ENCODE measurements at regions not wholly inside any gene's neighbourhood (a gene's known extent, or its start where the extent isn't known, plus 50 kb on each side); places are given as distances from the start of the nearest gene placed in this dataset.

- DNase-seq (ENCODE audit: low read depth in 2 of 2) = no peak
These were observed 51.8 kb upstream of the PAX1 start for GRCh38 chr20:21653628-21654027.

DNA sequence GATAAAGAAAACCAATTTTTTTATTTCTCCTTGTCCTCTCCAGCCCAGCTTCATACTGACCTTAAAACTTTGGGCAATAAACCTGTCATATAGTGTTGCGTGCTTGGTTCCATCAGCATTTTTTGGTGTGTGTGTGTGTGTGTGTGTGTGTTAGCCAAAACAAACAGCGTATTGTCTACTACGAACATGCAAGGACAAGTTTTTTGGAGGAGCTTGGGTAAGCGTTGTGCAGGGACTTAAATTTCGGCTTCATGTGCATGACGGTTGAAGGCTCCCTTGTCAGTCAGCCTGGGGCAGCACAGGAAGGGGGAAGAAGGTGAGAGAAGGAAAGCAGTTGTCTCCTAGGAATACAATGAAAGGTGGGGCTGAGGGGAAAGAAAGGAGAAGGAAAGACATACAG lies 62.0 kb upstream of the PAX1 start:
- no peak for DNase-seq (ENCODE audit: low read depth in 2 of 2)

GRCh38 chr20:21640556-21640955 lies 64.9 kb upstream of the PAX1 start:
- no peak for DNase-seq (ENCODE audit: low read depth in 2 of 2)

DNA sequence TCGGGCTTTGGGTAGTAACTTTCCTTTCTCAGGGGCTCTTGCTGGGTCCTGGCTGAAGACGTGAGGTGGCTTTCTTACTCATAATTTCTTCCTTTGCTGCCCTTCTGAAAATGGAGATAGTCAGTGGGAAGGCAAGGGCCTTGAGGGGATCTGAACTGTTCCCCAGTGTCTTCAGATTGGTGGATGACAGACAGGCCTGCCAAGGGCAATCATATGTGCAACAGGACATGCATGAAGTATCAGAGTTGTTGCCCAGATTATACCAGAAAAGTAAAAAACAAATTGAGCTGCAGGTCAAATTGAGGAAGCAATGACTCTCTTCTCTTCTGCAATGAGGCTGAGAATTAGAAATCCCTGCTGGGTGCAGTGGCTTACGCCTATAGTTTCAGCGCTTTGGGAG lies 71.6 kb upstream of the PAX1 start:
- no peak for DNase-seq (ENCODE audit: low read depth in 2 of 2)

DNA sequence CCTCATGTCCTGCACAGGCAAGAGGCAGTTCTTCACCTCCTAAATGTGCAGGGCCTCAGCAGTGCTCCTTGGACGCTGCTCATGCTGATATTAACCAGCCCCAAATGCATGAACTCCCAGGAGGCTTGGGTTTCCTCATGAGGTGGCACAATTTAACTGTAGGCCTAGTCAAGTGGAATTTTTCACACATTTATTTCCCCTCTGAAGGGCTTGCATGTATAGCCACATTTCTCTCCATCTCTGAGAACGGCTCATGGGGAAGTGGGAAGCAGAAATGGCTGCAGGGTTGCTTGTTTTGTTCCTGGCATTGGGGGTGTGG lies 72.8 kb upstream of the PAX1 start:
- DNase-seq (ENCODE audit: low read depth in 2 of 2) = no peak

- no peak for DNase-seq (ENCODE audit: low read depth in 2 of 2)
These were observed 73.3 kb upstream of the PAX1 start for GRCh38 chr20:21632031-21632734.

GRCh38 chr20:21628800-21629199 lies 76.7 kb upstream of the PAX1 start:
- DNase-seq (ENCODE audit: low read depth in 2 of 2) = no peak

DNA sequence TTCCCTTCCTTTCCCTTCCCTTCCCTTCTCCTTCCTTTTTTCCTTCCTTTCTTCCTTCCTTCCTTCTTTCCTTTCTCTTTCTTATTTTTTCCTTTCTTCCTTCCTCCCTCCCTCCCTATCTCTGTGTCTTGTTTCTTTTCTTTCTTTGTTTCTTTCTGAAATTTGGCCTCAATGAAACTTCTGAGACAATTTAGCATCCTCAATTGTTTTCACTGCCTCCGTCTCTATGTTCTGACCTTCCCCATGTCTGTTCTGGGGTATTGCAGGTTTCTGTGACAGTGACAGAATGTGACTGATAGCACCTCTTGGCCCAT lies 81.7 kb upstream of the PAX1 start:
- DNase-seq (ENCODE audit: low read depth in 2 of 2) = no peak

GRCh38 chr20:21623074-21623780 lies 82.2 kb upstream of the PAX1 start:
- no peak for DNase-seq (ENCODE audit: low read depth in 2 of 2)

- no peak for DNase-seq (ENCODE audit: low read depth in 2 of 2)
These were observed 83.2 kb upstream of the PAX1 start for GRCh38 chr20:21622097-21622857.

DNA sequence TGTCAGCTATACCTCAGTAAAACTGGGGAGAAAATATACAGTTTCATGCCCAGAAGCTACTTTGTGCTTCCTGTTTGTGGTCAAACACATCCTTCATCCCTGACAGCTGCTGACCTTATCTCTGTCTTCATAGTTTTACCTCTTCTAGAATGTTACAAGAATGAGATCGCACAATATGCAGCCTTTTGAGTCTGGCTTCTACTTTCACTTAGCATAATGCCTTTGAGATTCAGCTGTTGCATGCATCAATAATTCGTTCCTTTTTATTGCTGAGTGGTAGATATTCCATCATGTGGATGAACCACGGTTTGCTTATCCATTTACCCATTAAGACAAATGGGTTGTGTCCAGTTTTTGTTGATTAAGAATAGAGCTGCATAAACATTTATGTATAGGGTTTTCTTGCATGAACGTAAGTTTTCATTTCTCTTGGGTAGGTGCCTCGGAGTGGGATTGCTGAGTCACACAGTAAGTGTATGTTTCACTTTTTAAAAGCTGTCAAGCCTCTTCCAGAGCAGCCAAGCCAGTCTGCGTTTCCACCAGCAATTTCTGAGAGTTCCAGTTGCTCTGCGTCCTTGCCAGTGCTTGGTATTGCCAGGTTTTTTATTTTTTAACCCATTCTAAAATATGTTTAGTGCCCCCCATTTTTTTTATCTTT lies 86.6 kb upstream of the PAX1 start:
- no peak for DNase-seq (ENCODE audit: low read depth in 2 of 2)

DNA sequence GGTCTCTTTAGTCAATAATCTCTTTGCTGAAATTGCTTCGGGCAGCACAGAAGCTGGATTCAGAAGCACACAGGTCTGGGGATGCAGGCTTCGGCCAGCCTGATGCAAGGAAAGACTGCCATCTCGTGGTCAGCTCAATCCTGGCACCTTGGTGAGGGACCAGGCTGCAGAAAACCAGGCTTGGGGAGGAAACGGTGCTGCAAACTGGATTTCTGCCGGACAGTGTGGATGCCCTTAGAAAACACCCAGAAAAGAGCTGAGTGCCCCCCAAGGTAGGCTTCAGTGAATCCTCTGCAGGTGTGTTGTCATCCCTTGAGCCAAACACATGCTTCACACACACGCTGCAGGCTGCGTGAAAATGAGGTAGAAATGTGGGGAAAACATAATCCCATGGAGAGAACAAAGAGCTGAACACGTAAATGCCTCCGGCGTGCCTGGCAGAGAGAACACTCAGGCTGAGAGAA lies 89.8 kb upstream of the PAX1 start:
- DNase-seq (ENCODE audit: low read depth in 2 of 2) = peak; percentile 46 to 49

DNA sequence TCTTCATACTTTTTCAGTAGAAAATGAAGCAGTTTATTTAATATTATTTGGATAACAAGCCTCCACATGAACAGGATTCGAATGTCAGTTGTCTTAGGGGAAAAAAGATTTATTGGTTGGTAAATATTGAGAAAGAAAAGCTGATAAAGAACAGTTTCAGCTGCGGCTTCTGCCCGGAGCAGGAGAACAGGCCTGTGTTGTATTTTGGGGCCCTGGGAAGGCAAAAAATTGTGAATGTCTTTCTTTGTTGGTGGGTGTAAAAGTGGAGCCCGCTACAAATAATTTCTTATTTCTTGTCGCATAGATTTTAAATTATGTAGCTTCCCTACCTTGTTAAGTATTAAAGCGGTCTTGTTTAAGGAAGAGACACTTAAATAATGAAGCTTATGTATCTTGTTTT lies 90.5 kb upstream of the PAX1 start:
- DNase-seq (ENCODE audit: low read depth in 2 of 2) = no peak

DNA sequence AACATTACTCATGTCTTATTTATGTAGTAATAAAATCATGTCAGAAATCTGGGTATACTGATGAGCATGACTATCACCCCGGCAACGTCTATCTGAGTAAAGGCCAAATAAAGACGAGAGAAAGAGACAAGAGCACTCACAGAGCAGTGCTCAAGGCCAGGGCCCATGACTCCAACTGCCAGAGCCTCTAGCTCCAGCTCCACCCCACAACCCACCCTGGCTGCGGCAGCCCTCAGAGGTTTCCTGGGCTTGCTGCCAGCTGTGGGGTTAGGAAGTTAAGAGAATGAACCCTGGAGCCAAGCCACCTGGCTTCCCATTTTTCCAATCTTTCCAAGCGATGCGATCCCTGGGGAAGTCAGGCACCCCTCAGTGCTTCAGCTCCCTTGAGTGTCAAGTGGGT lies 92.0 kb upstream of the PAX1 start:
- DNase-seq (ENCODE audit: low read depth in 2 of 2) = peak in 1 of 2 donors; percentile 4

DNA sequence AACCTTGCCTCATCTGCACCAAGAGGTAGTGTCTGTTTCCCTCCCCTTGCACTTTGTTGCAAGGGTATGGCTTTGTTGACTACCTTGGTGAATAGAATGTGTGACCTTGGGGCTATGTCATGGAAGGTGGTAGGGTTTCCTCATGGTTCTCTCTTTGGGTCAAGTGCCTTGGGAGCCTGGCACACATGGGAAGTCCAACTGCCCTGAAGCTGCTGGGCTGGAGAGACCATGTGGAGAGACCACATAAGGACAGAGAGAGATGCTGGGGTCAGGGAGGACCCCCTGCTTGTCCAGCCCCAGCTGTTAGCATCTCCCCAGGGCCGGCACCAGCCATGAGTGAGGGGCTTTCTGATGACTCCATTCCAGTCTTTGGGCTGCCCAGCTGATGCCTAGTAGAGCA lies 95.5 kb upstream of the PAX1 start:
- DNase-seq (ENCODE audit: low read depth in 2 of 2) = no peak

GRCh38 chr20:21609221-21609620 lies 95.4 kb upstream of the NKX2-2 start:
- no peak for DNase-seq (ENCODE audit: low read depth in 2 of 2)

- DNase-seq (ENCODE audit: low read depth in 2 of 2) = no peak
These were observed 94.9 kb upstream of the NKX2-2 start for GRCh38 chr20:21608777-21609176.

GRCh38 chr20:21607971-21608725 lies 94.3 kb upstream of the NKX2-2 start:
- DNase-seq (ENCODE audit: low read depth in 2 of 2) = peak in 1 of 2 donors; percentile 21

DNA sequence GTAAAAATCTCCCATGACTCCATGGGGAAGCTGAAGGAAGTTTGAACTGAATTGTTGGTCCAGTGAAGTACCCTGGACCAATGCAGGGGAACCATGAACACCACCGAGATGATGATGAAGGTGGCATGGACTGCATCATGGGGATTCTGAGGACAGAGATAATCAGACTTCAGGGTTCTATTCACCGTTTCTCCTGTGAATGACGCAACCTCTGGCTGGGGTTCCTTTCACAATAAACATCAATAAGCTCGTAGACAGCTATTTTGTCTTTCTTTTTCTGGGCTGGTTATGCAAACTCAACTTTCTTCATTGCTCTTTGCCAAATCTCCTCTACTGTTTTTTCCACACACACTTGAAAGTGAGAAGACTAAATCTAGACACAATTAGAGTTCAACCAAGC lies 87.9 kb upstream of the NKX2-2 start:
- no peak for DNase-seq (ENCODE audit: low read depth in 2 of 2)

GRCh38 chr20:21586682-21587081 lies 72.8 kb upstream of the NKX2-2 start:
- DNase-seq (ENCODE audit: low read depth in 2 of 2) = no peak

- DNase-seq (ENCODE audit: low read depth in 2 of 2) = no peak
These were observed 69.8 kb upstream of the NKX2-2 start for GRCh38 chr20:21583486-21584168.

Data from dermis microvascular lymphatic vessel endothelial cell (primary cell).